ENCODE measurements at regions not wholly inside any gene's neighbourhood (a gene's known extent, or its start where the extent isn't known, plus 50 kb on each side); places are given as distances from the start of the nearest gene placed in this dataset.
A peak's percentile ranks its signal among the peaks of the same experiment; 100 is the strongest.

DNA sequence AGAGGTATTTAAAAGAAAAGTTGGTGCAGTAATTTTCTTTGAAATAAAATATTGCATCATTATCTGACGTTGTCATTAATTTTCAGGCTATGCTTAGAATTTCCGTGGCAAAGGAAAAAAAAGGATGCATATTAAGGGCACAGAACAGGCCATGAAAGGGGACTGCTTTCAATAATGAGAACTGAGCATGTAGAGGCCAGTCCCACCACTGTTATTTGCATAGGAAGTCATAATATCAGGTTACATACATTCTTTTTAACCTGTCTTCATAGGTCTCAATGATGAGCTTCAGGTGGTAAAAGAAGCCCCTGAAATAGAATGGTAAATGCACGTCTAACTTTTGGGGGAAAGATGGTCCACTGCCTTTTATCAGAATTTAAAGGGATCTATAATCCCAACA is 272.1 kb upstream of the ALCAM start:
- no peak overlapping the region for H2AFZ ChIP-seq (ENCODE audit: control insufficient read depth, low read depth, low read length)
- FAIRE-seq = peak; percentile 35
- SMC1A ChIA-PET (ENCODE audit: uncharacterized antibody, unreplicated experiment) = no interaction called here
- intact Hi-C loops (cut with micrococcal nuclease; ENCODE audit: unreplicated experiment) (no loop called here), in situ Hi-C loops (cut with MboI) (no loop called here)
- no peaks in the 10 kb centered on the region for H3K4me1 ChIP-seq (ENCODE audit: control insufficient read depth, insufficient read depth, low read length)
- no peaks in the 10 kb centered on the region for H3K36me3 ChIP-seq (ENCODE audit: control insufficient read depth in 2 of 2, insufficient read depth in 2 of 2, low read length in 1 of 2)
- TF ChIP-seq EZH2 (IDR thresholded peaks at IDR 0.05; ENCODE audit: borderline replicate concordance, control insufficient read depth, low read depth, low read length) (no peak), JUNB (IDR thresholded peaks at IDR 0.05) (no peak), MEF2B (IDR thresholded peaks at IDR 0.05; ENCODE audit: partially characterized antibody, poor library complexity, severe bottlenecking) (no peak), NR2C2 (IDR thresholded peaks at IDR 0.05; ENCODE audit: borderline replicate concordance, control insufficient read depth, insufficient read length, low read depth) (no peak), YBX1 (IDR thresholded peaks at IDR 0.05) (no peak)
- CTCF ChIA-PET = no interaction called here
- RAD21 ChIA-PET (ENCODE audit: unreplicated experiment) = no interaction called here
- WGBS (ENCODE audit: insufficient coverage, insufficient replicate concordance, low lambda C conversion rate, missing lambda C conversion rate) = 11% methylated on average over 3 of the region's 3 CpGs
- H3K79me2 ChIP-seq (ENCODE audit: control insufficient read depth, insufficient read depth, low read length) = no peaks in the 10 kb centered on the region
- no peak for ATAC-seq
- H3K9ac ChIP-seq (ENCODE audit: control insufficient read depth, insufficient read depth, low read length) = no peak overlapping the region
- no peaks in the 10 kb centered on the region for H3K9me3 ChIP-seq (replicated peaks; ENCODE audit: control insufficient read depth, insufficient read depth, low read length)
- H4K20me1 ChIP-seq (ENCODE audit: control insufficient read depth, insufficient read depth) = no peaks in the 10 kb centered on the region
- POLR2A ChIA-PET = no interaction called here
- no TSS peak for BruUV-seq (replicated peaks)
- no peak overlapping the region for H3K4me2 ChIP-seq (ENCODE audit: control insufficient read depth, insufficient read depth)
- H3K4me3 ChIP-seq = no peak overlapping the region
- no peak for DNase-seq (ENCODE audit: low read depth, low spot score)
- H3K27me3 ChIP-seq (replicated peaks in 1 of 2; ENCODE audit: control insufficient read depth in 2 of 2, insufficient read depth in 2 of 2, low read length in 1 of 2) = no peaks in the 10 kb centered on the region
- H3K27ac ChIP-seq (ENCODE audit: control insufficient read depth, insufficient read depth) = no peak overlapping the region

DNA sequence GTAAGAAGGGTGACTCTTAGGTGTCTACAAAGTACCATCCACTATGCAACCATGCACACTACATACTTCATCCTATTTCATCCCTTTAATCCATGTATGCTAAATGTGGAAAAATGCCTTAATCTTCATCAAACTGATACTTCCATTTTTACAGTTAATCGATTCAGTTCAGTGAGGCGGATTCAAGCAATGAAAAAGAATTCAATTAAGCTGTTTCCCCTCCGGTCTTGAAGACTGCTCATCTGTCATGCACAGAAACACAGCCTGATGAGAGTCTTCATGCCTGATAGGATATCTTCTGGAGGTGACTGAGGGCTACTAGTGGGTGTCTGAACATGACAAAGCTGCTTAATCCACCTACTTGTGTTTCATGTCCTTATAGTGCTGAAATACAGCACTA is 270.6 kb upstream of the ALCAM start:
- CTCF ChIA-PET = interaction anchor here (0.8 kb wide), 1 partner anchor 815 kb away, joined by 3 read pairs; no protein-coding TSS in a partner anchor
- FAIRE-seq (no peak), ATAC-seq (no peak), DNase-seq (ENCODE audit: low read depth, low spot score) (no peak)
- intact Hi-C loops (cut with micrococcal nuclease; ENCODE audit: unreplicated experiment) = no loop called here
- no peaks in the 10 kb centered on the region for H3K79me2 ChIP-seq (ENCODE audit: control insufficient read depth, insufficient read depth, low read length)
- no peak overlapping the region for H3K4me3 ChIP-seq
- H3K27me3 ChIP-seq (replicated peaks in 1 of 2; ENCODE audit: control insufficient read depth in 2 of 2, insufficient read depth in 2 of 2, low read length in 1 of 2) = no peaks in the 10 kb centered on the region
- no peaks in the 10 kb centered on the region for H3K9me3 ChIP-seq (replicated peaks; ENCODE audit: control insufficient read depth, insufficient read depth, low read length)
- H4K20me1 ChIP-seq (ENCODE audit: control insufficient read depth, insufficient read depth) = no peaks in the 10 kb centered on the region
- POLR2A ChIA-PET = no interaction called here
- no TSS peak for BruUV-seq (replicated peaks)
- no peaks in the 10 kb centered on the region for H3K36me3 ChIP-seq (ENCODE audit: control insufficient read depth in 2 of 2, insufficient read depth in 2 of 2, low read length in 1 of 2)
- no peak overlapping the region for H3K4me2 ChIP-seq (ENCODE audit: control insufficient read depth, insufficient read depth)
- RAD21 ChIA-PET (ENCODE audit: unreplicated experiment) = no interaction called here
- H2AFZ ChIP-seq (ENCODE audit: control insufficient read depth, low read depth, low read length) = no peak overlapping the region
- SMC1A ChIA-PET (ENCODE audit: uncharacterized antibody, unreplicated experiment) = no interaction called here
- H3K4me1 ChIP-seq (ENCODE audit: control insufficient read depth, insufficient read depth, low read length) = no peaks in the 10 kb centered on the region
- in situ Hi-C loops (cut with MboI) = no loop called here
- H3K9ac ChIP-seq (ENCODE audit: control insufficient read depth, insufficient read depth, low read length) = no peak overlapping the region
- WGBS (ENCODE audit: insufficient coverage, insufficient replicate concordance, low lambda C conversion rate, missing lambda C conversion rate) = 59% methylated on average over 3 of the region's 3 CpGs
- H3K27ac ChIP-seq (ENCODE audit: control insufficient read depth, insufficient read depth) = no peak overlapping the region
- TF ChIP-seq ZNF622 (IDR thresholded peaks at IDR 0.05) (no peak), SMARCA5 (IDR thresholded peaks at IDR 0.05) (no peak), RBBP5 (conservative IDR thresholded peaks at IDR 0.05) (no peak), GABPA (IDR thresholded peaks at IDR 0.05; ENCODE audit: low read depth) (no peak), MYC (IDR thresholded peaks at IDR 0.05; ENCODE audit: insufficient read depth, insufficient read length, insufficient replicate concordance, low read length, severe bottlenecking) (no peak), POLR2AphosphoS5 (IDR thresholded peaks at IDR 0.05; ENCODE audit: low read length) (no peak), HDAC6 (IDR thresholded peaks at IDR 0.05; ENCODE audit: unreplicated experiment) (no peak), SMC3 (IDR thresholded peaks at IDR 0.05; ENCODE audit: borderline replicate concordance, low read length) (no peak)
- TF ChIP-seq, protein P1, sequence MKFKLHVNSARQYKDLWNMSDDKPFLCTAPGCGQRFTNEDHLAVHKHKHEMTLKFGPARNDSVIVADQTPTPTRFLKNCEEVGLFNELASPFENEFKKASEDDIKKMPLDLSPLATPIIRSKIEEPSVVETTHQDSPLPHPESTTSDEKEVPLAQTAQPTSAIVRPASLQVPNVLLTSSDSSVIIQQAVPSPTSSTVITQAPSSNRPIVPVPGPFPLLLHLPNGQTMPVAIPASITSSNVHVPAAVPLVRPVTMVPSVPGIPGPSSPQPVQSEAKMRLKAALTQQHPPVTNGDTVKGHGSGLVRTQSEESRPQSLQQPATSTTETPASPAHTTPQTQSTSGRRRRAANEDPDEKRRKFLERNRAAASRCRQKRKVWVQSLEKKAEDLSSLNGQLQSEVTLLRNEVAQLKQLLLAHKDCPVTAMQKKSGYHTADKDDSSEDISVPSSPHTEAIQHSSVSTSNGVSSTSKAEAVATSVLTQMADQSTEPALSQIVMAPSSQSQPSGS (IDR thresholded peaks at IDR 0.05; ENCODE audit: low read length) = no peak
- TF ChIP-seq, protein P2, sequence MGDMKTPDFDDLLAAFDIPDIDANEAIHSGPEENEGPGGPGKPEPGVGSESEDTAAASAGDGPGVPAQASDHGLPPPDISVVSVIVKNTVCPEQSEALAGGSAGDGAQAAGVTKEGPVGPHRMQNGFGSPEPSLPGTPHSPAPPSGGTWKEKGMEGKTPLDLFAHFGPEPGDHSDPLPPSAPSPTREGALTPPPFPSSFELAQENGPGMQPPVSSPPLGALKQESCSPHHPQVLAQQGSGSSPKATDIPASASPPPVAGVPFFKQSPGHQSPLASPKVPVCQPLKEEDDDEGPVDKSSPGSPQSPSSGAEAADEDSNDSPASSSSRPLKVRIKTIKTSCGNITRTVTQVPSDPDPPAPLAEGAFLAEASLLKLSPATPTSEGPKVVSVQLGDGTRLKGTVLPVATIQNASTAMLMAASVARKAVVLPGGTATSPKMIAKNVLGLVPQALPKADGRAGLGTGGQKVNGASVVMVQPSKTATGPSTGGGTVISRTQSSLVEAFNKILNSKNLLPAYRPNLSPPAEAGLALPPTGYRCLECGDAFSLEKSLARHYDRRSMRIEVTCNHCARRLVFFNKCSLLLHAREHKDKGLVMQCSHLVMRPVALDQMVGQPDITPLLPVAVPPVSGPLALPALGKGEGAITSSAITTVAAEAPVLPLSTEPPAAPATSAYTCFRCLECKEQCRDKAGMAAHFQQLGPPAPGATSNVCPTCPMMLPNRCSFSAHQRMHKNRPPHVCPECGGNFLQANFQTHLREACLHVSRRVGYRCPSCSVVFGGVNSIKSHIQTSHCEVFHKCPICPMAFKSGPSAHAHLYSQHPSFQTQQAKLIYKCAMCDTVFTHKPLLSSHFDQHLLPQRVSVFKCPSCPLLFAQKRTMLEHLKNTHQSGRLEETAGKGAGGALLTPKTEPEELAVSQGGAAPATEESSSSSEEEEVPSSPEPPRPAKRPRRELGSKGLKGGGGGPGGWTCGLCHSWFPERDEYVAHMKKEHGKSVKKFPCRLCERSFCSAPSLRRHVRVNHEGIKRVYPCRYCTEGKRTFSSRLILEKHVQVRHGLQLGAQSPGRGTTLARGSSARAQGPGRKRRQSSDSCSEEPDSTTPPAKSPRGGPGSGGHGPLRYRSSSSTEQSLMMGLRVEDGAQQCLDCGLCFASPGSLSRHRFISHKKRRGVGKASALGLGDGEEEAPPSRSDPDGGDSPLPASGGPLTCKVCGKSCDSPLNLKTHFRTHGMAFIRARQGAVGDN (IDR thresholded peaks at IDR 0.05) = no peak
